ACC112 (cell line): ENCODE measurements at regions not wholly inside any gene's neighbourhood (a gene's known extent, or its start where the extent isn't known, plus 50 kb on each side); places are given as distances from the start of the nearest gene placed in this dataset.
"Not testable (repeated sequence)": the region's sequence is repeated elsewhere in the genome, so short reads cannot be mapped to it uniquely, and the experiment has no call there.

Experiments
- H2AFZ ChIP-seq: fragments of 200-600 bp; sonication (generic); one replicate; pipeline ENCODE4 v1.6.0; 2017; ENCODE audit warnings: antibody characterized with exemption, low read length; ENCODE audit not compliant: unreplicated experiment
- H3K27ac ChIP-seq: fragments of 200-600 bp; sonication (generic); 2 replicates; pipeline ENCODE4 v1.5.1; 2014; ENCODE audit warnings: low read depth, mild to moderate bottlenecking, antibody characterized with exemption, low read length, moderate library complexity
- H3K27me3 ChIP-seq: fragments of 200-600 bp; sonication (generic); 2 replicates; pipeline ENCODE4 v1.6.1; 2014; ENCODE audit warnings: mild to moderate bottlenecking, antibody characterized with exemption, low read length, moderate library complexity, mixed read lengths; ENCODE audit not compliant: insufficient read depth
- H3K36me3 ChIP-seq: fragments of 200-600 bp; sonication (generic); 2 replicates; pipeline ENCODE4 v1.6.1; 2016; ENCODE audit warnings: mild to moderate bottlenecking, antibody characterized with exemption, low read length, moderate library complexity, mixed read lengths; ENCODE audit not compliant: insufficient read depth
- H3K4me1 ChIP-seq: fragments of 200-600 bp; sonication (generic); one replicate; pipeline ENCODE4 v1.6.1; 2016; ENCODE audit warnings: low read length, mixed read lengths; ENCODE audit not compliant: insufficient read depth, unreplicated experiment, control insufficient read depth
- H3K4me3 ChIP-seq: fragments of 200-600 bp; sonication (generic); 2 replicates; pipeline ENCODE4 v1.5.1; 2014; ENCODE audit warnings: mild to moderate bottlenecking, low read depth, low read length
- H3K79me2 ChIP-seq: fragments of 200-600 bp; sonication (generic); one replicate; pipeline ENCODE4 v1.6.0; 2016; ENCODE audit warnings: low read length; ENCODE audit not compliant: control insufficient read depth, unreplicated experiment, insufficient read depth

GRCh38 chr3:159480046-159480445, 508.6 kb upstream of the IL12A start:
- H3K36me3 ChIP-seq = no peaks in the 10 kb centered on the region
- H3K4me1 ChIP-seq = no peaks in the 10 kb centered on the region
- H3K27ac ChIP-seq = no peak overlapping the region
- no peaks in the 10 kb centered on the region for H3K27me3 ChIP-seq
- no peaks in the 10 kb centered on the region for H3K79me2 ChIP-seq
- no peak overlapping the region for H3K4me3 ChIP-seq
- no peak overlapping the region for H2AFZ ChIP-seq

- H2AFZ ChIP-seq = no peak overlapping the region
- H3K4me3 ChIP-seq = no peak overlapping the region
- no peaks in the 10 kb centered on the region for H3K27me3 ChIP-seq
- no peaks in the 10 kb centered on the region for H3K79me2 ChIP-seq
- no peaks in the 10 kb centered on the region for H3K36me3 ChIP-seq
- no peak overlapping the region for H3K27ac ChIP-seq
- no peaks in the 10 kb centered on the region for H3K4me1 ChIP-seq
Measured at GRCh38 chr3:159482241-159482993, 506.2 kb upstream of the IL12A start.

DNA sequence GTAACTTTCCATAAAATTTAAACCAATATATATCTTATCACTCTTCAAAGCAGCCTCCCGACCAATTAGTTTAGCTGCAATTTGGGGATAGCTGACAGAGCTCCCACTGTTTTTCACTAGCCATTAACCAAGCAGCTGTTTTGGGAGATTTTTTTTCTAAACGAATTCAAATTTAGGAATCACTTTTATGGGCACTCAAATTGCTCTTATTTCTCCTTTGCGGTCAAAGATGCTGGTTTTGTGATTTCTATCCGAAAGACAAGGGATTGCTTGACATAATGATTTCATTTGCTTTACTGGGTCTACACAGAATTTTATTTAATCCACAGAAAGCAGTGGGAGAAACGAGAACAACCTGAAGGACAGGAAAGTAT, 505.7 kb upstream of the IL12A start:
- Histone ChIP-seq H2AFZ (no peak overlapping the region), H3K27ac (no peak overlapping the region), H3K36me3 (no peaks in the 10 kb centered on the region), H3K4me1 (no peaks in the 10 kb centered on the region), H3K4me3 (no peak overlapping the region), H3K79me2 (no peaks in the 10 kb centered on the region), H3K27me3 (no peaks in the 10 kb centered on the region)

DNA sequence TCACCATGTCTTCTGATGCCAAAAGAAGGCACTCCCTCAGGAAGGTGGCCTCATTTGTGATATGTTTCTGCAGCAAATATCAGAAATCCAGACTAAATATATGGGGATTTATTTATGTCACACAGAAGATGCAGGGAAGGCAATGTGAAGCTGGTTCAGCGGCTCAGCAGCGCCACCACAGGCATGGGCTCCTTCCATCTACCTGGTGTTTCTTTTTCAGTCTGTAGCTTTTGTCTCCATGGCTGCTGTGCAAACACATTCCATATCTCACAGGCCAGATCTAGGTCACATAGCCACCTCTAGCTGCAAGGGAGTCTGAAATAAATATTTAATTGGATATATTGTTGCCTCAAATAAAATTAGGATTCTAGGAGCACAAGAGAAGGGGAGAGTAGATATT, 502.1 kb upstream of the IL12A start:
- H3K27ac ChIP-seq = no peak overlapping the region
- no peak overlapping the region for H2AFZ ChIP-seq
- no peaks in the 10 kb centered on the region for H3K79me2 ChIP-seq
- no peaks in the 10 kb centered on the region for H3K36me3 ChIP-seq
- H3K27me3 ChIP-seq = no peaks in the 10 kb centered on the region
- no peak overlapping the region for H3K4me3 ChIP-seq
- H3K4me1 ChIP-seq = no peaks in the 10 kb centered on the region

- no peaks in the 10 kb centered on the region for H3K79me2 ChIP-seq
- no peak overlapping the region for H2AFZ ChIP-seq
- H3K27ac ChIP-seq = no peak overlapping the region
- no peaks in the 10 kb centered on the region for H3K27me3 ChIP-seq
- no peaks in the 10 kb centered on the region for H3K4me1 ChIP-seq
- no peaks in the 10 kb centered on the region for H3K36me3 ChIP-seq
- no peak overlapping the region for H3K4me3 ChIP-seq
Measured at GRCh38 chr3:159487304-159487703, 501.3 kb upstream of the IL12A start.

- no peak overlapping the region for H3K4me3 ChIP-seq
- no peak overlapping the region for H3K27ac ChIP-seq
- no peaks in the 10 kb centered on the region for H3K79me2 ChIP-seq
- no peaks in the 10 kb centered on the region for H3K27me3 ChIP-seq
- no peaks in the 10 kb centered on the region for H3K4me1 ChIP-seq
- no peaks in the 10 kb centered on the region for H3K36me3 ChIP-seq
- no peak overlapping the region for H2AFZ ChIP-seq
Measured at GRCh38 chr3:159488602-159489001, 500.0 kb upstream of the IL12A start.

GRCh38 chr3:159497361-159497760, 491.3 kb upstream of the IL12A start:
- H3K4me1 ChIP-seq = peaks cover 9% of the 10 kb centered on the region
- no peak overlapping the region for H3K4me3 ChIP-seq
- no peaks in the 10 kb centered on the region for H3K27me3 ChIP-seq
- no peaks in the 10 kb centered on the region for H3K36me3 ChIP-seq
- H2AFZ ChIP-seq = no peak overlapping the region
- no peak overlapping the region for H3K27ac ChIP-seq
- H3K79me2 ChIP-seq = no peaks in the 10 kb centered on the region

DNA sequence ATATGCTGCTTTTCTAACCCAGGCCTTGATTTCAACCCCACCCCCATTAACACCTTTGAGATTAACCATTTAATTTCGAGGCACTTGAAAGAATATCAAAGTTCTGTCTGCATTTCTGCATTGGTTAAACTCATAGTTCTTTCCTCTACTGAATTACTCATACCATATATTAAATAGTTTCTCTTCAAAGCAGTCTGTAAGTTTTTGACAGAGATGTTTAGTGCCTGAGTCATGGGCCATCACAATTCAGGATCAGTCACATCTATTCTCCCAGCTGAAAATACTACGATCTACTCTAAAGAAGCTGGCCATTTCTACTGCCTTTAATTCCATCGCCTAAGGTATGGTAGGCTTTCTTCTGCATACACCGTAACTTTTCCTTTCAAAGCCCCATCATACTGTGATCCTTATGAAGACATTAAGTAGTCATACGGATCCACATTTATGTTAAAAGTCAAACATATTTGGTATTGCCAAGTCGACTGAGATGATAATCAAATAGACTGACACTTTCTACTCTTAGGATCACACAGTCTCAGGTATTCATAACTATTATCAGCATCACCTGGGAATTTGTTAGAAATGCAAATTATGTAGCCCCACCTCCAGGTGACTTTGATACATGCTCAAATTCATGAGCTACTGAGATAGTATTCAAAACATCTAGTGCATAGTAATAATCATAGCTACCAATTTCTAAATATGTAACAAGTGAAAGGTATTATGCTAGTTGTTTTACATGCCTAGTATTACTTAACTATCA, 489.4 kb upstream of the IL12A start:
- H3K27me3 ChIP-seq = no peaks in the 10 kb centered on the region
- no peak overlapping the region for H3K27ac ChIP-seq
- H3K36me3 ChIP-seq = no peaks in the 10 kb centered on the region
- no peaks in the 10 kb centered on the region for H3K79me2 ChIP-seq
- H3K4me1 ChIP-seq = peaks cover 9% of the 10 kb centered on the region
- H2AFZ ChIP-seq = no peak overlapping the region
- H3K4me3 ChIP-seq = no peak overlapping the region

DNA sequence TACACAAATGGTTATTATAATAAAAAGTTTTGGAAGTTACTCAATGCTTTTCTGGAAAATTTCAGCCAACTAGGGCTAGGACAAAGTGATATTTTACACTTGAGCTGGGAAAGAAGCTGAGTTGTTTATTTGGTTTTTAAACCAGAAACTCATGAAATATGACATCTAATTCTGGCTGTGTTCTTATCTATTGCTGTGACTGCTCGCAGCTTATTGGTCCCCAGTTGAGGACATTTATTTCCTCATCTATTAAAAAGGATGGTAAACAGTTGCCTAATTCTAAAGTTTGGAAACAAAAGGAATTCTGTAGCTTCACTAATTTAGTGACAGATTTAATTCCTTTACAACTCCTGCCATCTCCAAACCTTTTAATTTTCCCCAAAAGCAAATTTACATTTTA, 487.6 kb upstream of the IL12A start:
- Histone ChIP-seq H3K27me3 (no peaks in the 10 kb centered on the region), H3K4me1 (peaks cover 9% of the 10 kb centered on the region), H3K36me3 (no peaks in the 10 kb centered on the region), H2AFZ (no peak overlapping the region), H3K27ac (no peak overlapping the region), H3K4me3 (no peak overlapping the region), H3K79me2 (no peaks in the 10 kb centered on the region)

GRCh38 chr3:159502986-159503385, 485.6 kb upstream of the IL12A start:
- Histone ChIP-seq H2AFZ (no peak overlapping the region), H3K4me1 (peaks cover 9% of the 10 kb centered on the region), H3K27ac (no peak overlapping the region), H3K79me2 (no peaks in the 10 kb centered on the region), H3K36me3 (no peaks in the 10 kb centered on the region), H3K4me3 (no peak overlapping the region), H3K27me3 (no peaks in the 10 kb centered on the region)

- H2AFZ ChIP-seq, H3K36me3 ChIP-seq, H3K27ac ChIP-seq, H3K4me3 ChIP-seq, H3K4me1 ChIP-seq, H3K79me2 ChIP-seq, H3K27me3 ChIP-seq: not testable (repeated sequence)
Measured at GRCh38 chr3:159510988-159511387, 477.6 kb upstream of the IL12A start.
